Iris pigment epithelial cell (primary cell): ENCODE measurements at regions not wholly inside any gene's neighbourhood (a gene's known extent, or its start where the extent isn't known, plus 50 kb on each side); places are given as distances from the start of the nearest gene placed in this dataset.

Experiments used
- DNase-seq: peaks from one replicate; pipeline ENCODE4 v3.0.0-alpha.2; 2011; ENCODE audit warnings: low read depth

- no peak for DNase-seq
Observed at GRCh38 chr3:76972624-76973296, 67.1 kb upstream of the ROBO2 start.

GRCh38 chr3:76976996-76977395 is 62.9 kb upstream of the ROBO2 start:
- no peak for DNase-seq

GRCh38 chr3:76985645-76986044 is 54.3 kb upstream of the ROBO2 start:
- no peak for DNase-seq

- DNase-seq = peak; percentile 17
Observed at GRCh38 chr3:76986876-76987474, 52.9 kb upstream of the ROBO2 start.
